ENCODE measurements at regions not wholly inside any gene's neighbourhood (a gene's known extent, or its start where the extent isn't known, plus 50 kb on each side); places are given as distances from the start of the nearest gene placed in this dataset.

GRCh38 chr12:45638386-45638785 is 91.1 kb upstream of the ARID2 start:
- Histone ChIP-seq H3K4me3 (no peak overlapping the region), H3K36me3 (ENCODE audit: control insufficient read depth in 4 of 4, insufficient read depth in 4 of 4, low read length in 4 of 4) (no peaks in the 10 kb centered on the region), H3K9me3 (ENCODE audit: control insufficient read depth in 4 of 4, insufficient read depth in 3 of 4, low read length in 3 of 4) (no peaks in the 10 kb centered on the region), H3K27me3 (ENCODE audit: control insufficient read depth in 3 of 3, insufficient read depth in 3 of 3, low read length in 2 of 3) (no peaks in the 10 kb centered on the region), H3K4me1 (ENCODE audit: control insufficient read depth in 5 of 5, insufficient read depth in 5 of 5, low read length in 5 of 5) (no peaks in the 10 kb centered on the region), H3K27ac (ENCODE audit: low read depth in 1 of 2, low read length in 1 of 2) (no peak overlapping the region), H3K9ac (ENCODE audit: insufficient read depth in 1 of 2, low read length in 2 of 2) (no peak overlapping the region)
- no peak for TF ChIP-seq CTCF (IDR thresholded peaks at IDR 0.05; ENCODE audit: control extremely low read depth, extremely low read depth)
- ATAC-seq (ENCODE audit: insufficient read depth, low FRiP score) (no peak), DNase-seq (no peak)
- WGBS, 2 donors: 68 to 83% methylated on average over 1 of the region's 1 CpG

- ATAC-seq (ENCODE audit: insufficient read depth, low FRiP score): no peak
These were observed 85.0 kb upstream of the ARID2 start for GRCh38 chr12:45644541-45644940.

DNA sequence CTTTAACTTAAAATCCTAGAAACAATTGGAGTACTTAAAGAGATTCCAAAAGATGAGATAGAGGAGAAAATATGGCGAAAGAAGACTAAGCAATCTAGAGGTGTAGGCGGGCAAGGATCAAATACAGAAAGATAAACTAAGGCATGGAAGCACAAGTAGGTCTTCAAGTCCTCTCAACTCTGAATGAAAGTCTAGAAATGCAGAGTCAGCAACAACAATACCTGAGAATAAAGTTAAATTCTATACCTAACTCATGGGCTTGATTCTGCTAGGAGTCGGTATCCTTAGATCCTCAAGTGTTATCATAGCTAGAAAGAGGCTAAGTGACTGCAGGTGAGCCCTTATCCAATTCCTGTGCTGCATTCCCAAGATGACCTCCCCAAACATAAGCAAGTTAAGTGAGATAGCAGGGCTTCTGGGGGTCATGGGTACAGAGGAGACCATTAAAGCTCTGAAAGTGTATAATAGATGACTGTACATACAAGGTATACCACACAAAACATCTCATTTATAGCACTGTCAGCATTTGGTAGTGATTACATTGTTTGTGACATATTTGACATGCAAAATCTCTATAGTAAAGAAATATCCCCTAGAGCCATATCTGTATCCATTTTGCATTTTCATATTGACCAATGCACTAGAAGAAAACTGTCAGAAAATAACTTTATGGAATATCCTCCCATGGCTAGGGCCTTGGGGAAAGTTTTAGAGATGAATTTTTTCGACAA is 82.5 kb upstream of the ARID2 start:
- Histone ChIP-seq H3K9ac (ENCODE audit: insufficient read depth in 1 of 2, low read length in 2 of 2) (no peak overlapping the region), H3K27me3 (ENCODE audit: control insufficient read depth in 3 of 3, insufficient read depth in 3 of 3, low read length in 2 of 3) (no peaks in the 10 kb centered on the region), H3K27ac (ENCODE audit: low read depth in 1 of 2, low read length in 1 of 2) (no peak overlapping the region), H3K4me1 (ENCODE audit: control insufficient read depth in 5 of 5, insufficient read depth in 5 of 5, low read length in 5 of 5) (peaks cover 0 to 2% (median 0%) of the 10 kb centered on the region in 5 donors), H3K4me3 (no peak overlapping the region), H3K9me3 (ENCODE audit: control insufficient read depth in 4 of 4, insufficient read depth in 3 of 4, low read length in 3 of 4) (no peaks in the 10 kb centered on the region), H3K36me3 (ENCODE audit: control insufficient read depth in 4 of 4, insufficient read depth in 4 of 4, low read length in 4 of 4) (no peaks in the 10 kb centered on the region)
- no peak for TF ChIP-seq CTCF (IDR thresholded peaks at IDR 0.05; ENCODE audit: control extremely low read depth, extremely low read depth)
- ATAC-seq (ENCODE audit: insufficient read depth, low FRiP score): no peak
- no peak for DNase-seq
- WGBS, 2 donors: 95% methylated on average over 4 of the region's 4 CpGs

More at GRCh38 chr12:45644541-45644940, 85.0 kb upstream of the ARID2 start:
- Histone ChIP-seq H3K9ac (ENCODE audit: insufficient read depth in 1 of 2, low read length in 2 of 2) (no peak overlapping the region), H3K27ac (ENCODE audit: low read depth in 1 of 2, low read length in 1 of 2) (no peak overlapping the region), H3K36me3 (ENCODE audit: control insufficient read depth in 4 of 4, insufficient read depth in 4 of 4, low read length in 4 of 4) (no peaks in the 10 kb centered on the region), H3K4me1 (ENCODE audit: control insufficient read depth in 5 of 5, insufficient read depth in 5 of 5, low read length in 5 of 5) (peaks cover 0 to 2% (median 0%) of the 10 kb centered on the region in 5 donors), H3K4me3 (no peak overlapping the region), H3K27me3 (ENCODE audit: control insufficient read depth in 3 of 3, insufficient read depth in 3 of 3, low read length in 2 of 3) (no peaks in the 10 kb centered on the region), H3K9me3 (ENCODE audit: control insufficient read depth in 4 of 4, insufficient read depth in 3 of 4, low read length in 3 of 4) (no peaks in the 10 kb centered on the region)
- DNase-seq: peak in 2 of 3 donors; percentile 16 to 32
- 4 to 9% methylated on average over 1 of the region's 1 CpG for WGBS, 2 donors
- no peak for TF ChIP-seq CTCF (IDR thresholded peaks at IDR 0.05; ENCODE audit: control extremely low read depth, extremely low read depth)

GRCh38 chr12:45648070-45648469 is 81.4 kb upstream of the ARID2 start:
- Histone ChIP-seq H3K9me3 (ENCODE audit: control insufficient read depth in 4 of 4, insufficient read depth in 3 of 4, low read length in 3 of 4) (no peaks in the 10 kb centered on the region), H3K27me3 (ENCODE audit: control insufficient read depth in 3 of 3, insufficient read depth in 3 of 3, low read length in 2 of 3) (no peaks in the 10 kb centered on the region), H3K4me3 (no peak overlapping the region), H3K36me3 (ENCODE audit: control insufficient read depth in 4 of 4, insufficient read depth in 4 of 4, low read length in 4 of 4) (no peaks in the 10 kb centered on the region), H3K27ac (ENCODE audit: low read depth in 1 of 2, low read length in 1 of 2) (no peak overlapping the region), H3K9ac (ENCODE audit: insufficient read depth in 1 of 2, low read length in 2 of 2) (no peak overlapping the region), H3K4me1 (ENCODE audit: control insufficient read depth in 5 of 5, insufficient read depth in 5 of 5, low read length in 5 of 5) (peaks cover 0 to 2% (median 0%) of the 10 kb centered on the region in 5 donors)
- ATAC-seq (ENCODE audit: insufficient read depth, low FRiP score) (no peak), DNase-seq (no peak)
- 96 to 97% methylated on average over 3 of the region's 3 CpGs for WGBS, 2 donors
- TF ChIP-seq CTCF (IDR thresholded peaks at IDR 0.05; ENCODE audit: control extremely low read depth, extremely low read depth): no peak
